Gastroesophageal sphincter (tissue), 4 donors: ENCODE measurements at regions not wholly inside any gene's neighbourhood (a gene's known extent, or its start where the extent isn't known, plus 50 kb on each side); places are given as distances from the start of the nearest gene placed in this dataset.

Experiments
- ATAC-seq: fragments of 150-250 bp; one replicate; pipeline ENCODE4 v1.9.1; 2016; ENCODE audit warnings: mild to moderate bottlenecking, moderate library complexity
- H3K27ac ChIP-seq, 4 donors: fragments of 200-600 bp; sonication (generic) in 3 of 4; 1 replicate in 3 of 4; 2 replicates in 1 of 4; pipeline ENCODE4 v1.5.1; 2016 to 2019
- H3K27me3 ChIP-seq: fragments of 200-600 bp; sonication (generic); one replicate; pipeline ENCODE4 v1.5.1; 2019
- H3K36me3 ChIP-seq, 2 donors: fragments of 200-600 bp; sonication (generic); one replicate each; pipeline ENCODE4 v1.5.1; 2019; ENCODE audit warnings: control low read depth in 1 of 2
- H3K4me1 ChIP-seq, 3 donors: fragments of 200-600 bp; sonication (generic); 1 replicate in 2 of 3; 2 replicates in 1 of 3; pipeline ENCODE4 v1.5.1; 2016 to 2019; ENCODE audit warnings: control low read depth in 2 of 3
- H3K4me3 ChIP-seq, 2 donors: fragments of 200-600 bp; sonication (generic); one replicate each; pipeline ENCODE4 v1.5.1; 2019; ENCODE audit warnings: mild to moderate bottlenecking in 1 of 2, moderate library complexity in 1 of 2
- H3K9me3 ChIP-seq, 3 donors: fragments of 200-600 bp; sonication (generic); one replicate each; pipeline ENCODE4 v1.5.1; 2017 to 2019; ENCODE audit warnings: control low read depth in 2 of 3
- EP300 ChIP-seq: sonication (generic); formaldehyde crosslinking; IDR thresholded peaks from one replicate; pipeline ENCODE4 v1.6.1; 2017; ENCODE audit warnings: antibody characterized with exemption, mild to moderate bottlenecking
- POLR2A ChIP-seq, 2 donors: fragments of 450-650 bp; IDR thresholded peaks; one replicate each; pipeline ENCODE4 v1.6.1; 2017; ENCODE audit warnings: antibody characterized with exemption in 2 of 2, mild to moderate bottlenecking in 2 of 2, moderate library complexity in 1 of 2
- POLR2AphosphoS5 ChIP-seq: sonication (generic); formaldehyde crosslinking; IDR thresholded peaks from one replicate; pipeline ENCODE4 v1.6.1; 2017; ENCODE audit warnings: antibody characterized with exemption
- WGBS, 2 donors: methylation state at CpG; one replicate each; pipeline ENCODE4 v1.1.5; 2018; ENCODE audit warnings: low coverage in 1 of 2; 5-methylcytosine and 5-hydroxymethylcytosine counted together
- TF ChIP-seq, protein P1 (sequence below), 4 experiments: fragments of 200-600 bp in 2 of 4; fragments of 450-650 bp in 2 of 4; sonication (generic) in 1 of 4; IDR thresholded peaks; one replicate each; pipeline ENCODE4 v1.5.1; 2017 to 2019; ENCODE audit warnings: antibody characterized with exemption in 4 of 4, mild to moderate bottlenecking in 2 of 4, moderate library complexity in 2 of 4

DNA sequence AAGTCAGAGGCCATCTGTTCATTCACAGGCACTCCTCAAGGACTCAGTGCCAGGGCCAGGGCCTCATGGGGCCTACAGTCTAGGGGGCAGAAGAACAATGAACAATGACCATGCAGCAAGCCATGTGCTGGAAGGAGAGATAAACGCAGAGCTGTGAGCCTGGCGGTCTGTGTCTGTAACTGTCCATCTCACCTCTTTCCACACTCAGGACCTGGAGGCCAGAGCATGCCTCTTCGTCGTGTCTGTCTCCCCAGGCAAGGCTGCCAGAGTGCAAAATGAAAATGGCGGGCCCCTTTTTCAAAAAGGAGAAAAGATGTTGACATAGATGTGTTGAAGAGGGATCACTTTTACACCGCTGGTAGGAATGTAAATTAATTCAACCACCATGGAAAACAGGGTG, 78.5 kb downstream of the MSX1 start:
- ATAC-seq, result no peak
- no peak for TF ChIP-seq POLR2AphosphoS5
- no peak for TF ChIP-seq EP300
- TF ChIP-seq, protein P1, sequence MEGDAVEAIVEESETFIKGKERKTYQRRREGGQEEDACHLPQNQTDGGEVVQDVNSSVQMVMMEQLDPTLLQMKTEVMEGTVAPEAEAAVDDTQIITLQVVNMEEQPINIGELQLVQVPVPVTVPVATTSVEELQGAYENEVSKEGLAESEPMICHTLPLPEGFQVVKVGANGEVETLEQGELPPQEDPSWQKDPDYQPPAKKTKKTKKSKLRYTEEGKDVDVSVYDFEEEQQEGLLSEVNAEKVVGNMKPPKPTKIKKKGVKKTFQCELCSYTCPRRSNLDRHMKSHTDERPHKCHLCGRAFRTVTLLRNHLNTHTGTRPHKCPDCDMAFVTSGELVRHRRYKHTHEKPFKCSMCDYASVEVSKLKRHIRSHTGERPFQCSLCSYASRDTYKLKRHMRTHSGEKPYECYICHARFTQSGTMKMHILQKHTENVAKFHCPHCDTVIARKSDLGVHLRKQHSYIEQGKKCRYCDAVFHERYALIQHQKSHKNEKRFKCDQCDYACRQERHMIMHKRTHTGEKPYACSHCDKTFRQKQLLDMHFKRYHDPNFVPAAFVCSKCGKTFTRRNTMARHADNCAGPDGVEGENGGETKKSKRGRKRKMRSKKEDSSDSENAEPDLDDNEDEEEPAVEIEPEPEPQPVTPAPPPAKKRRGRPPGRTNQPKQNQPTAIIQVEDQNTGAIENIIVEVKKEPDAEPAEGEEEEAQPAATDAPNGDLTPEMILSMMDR (IDR thresholded peaks at IDR 0.05), result no peak
- TF ChIP-seq POLR2A (IDR thresholded peaks at IDR 0.05), result no peak
- 80 to 100% methylated on average over 1 to 6 of the region's 6 CpGs for WGBS, 2 donors

DNA sequence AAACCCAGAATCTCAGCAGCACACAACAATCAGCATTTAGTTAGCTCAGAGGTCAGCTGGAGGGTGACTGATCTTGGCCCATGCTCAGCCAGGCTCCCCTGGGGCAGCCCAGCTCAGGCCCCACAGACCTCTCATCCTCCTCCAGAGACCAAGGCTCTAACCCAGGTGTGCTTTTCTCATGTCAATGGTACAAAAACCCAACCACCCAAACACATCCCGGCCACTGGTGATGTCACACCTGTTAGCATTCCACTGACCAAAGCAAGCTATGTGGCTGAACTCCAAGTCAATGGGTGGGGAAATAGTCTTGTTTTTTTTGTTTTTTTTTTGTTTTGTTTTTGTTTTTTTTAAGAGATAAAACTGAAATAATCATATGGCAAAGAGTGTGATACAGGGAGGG, 77.5 kb downstream of the CYTL1 start:
- ATAC-seq, result no peak
- no peak overlapping the region for H3K27ac ChIP-seq
- WGBS, 2 donors, result 88% methylated on average over 1 of the region's 1 CpG; no CpG with 5 or more reads in 1 of the 2 donors

More for the DNA sequence above, 78.5 kb downstream of the MSX1 start:
- no peaks in the 10 kb centered on the region for H3K36me3 ChIP-seq
- no peak overlapping the region for H3K4me3 ChIP-seq
- peaks cover 4% of the 10 kb centered on the region for H3K27me3 ChIP-seq
- no peaks in the 10 kb centered on the region for H3K4me1 ChIP-seq
- H3K9me3 ChIP-seq, result no peaks in the 10 kb centered on the region
- no peak overlapping the region for H3K27ac ChIP-seq

DNA sequence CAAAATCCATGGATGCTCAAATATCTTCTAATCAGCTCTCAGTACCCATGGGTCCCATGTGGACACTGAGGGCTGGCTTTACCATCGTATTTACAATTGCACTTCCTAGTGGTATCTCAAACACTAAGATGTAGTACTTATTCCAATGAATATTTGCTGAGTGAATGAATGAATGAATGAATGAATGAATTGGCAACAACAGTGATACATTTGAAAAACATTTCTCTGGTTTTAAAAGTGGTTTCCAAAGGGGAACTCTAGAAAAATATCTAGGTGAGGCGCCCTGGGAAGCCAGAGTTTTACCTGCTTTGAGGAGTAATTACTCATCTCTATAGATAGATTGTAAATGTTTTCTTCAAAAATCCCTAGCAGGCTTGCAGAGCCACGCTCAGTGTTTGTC, 76.6 kb downstream of the CYTL1 start:
- H3K36me3 ChIP-seq, result no peaks in the 10 kb centered on the region
- H3K9me3 ChIP-seq, result no peaks in the 10 kb centered on the region
- no peak for TF ChIP-seq POLR2A (IDR thresholded peaks at IDR 0.05)
- no peak for TF ChIP-seq POLR2AphosphoS5
- TF ChIP-seq, protein P1 (IDR thresholded peaks at IDR 0.05), result no peak
- no peak for TF ChIP-seq EP300
- no peak overlapping the region for H3K4me3 ChIP-seq
- no peak overlapping the region for H3K27ac ChIP-seq
- H3K27me3 ChIP-seq, result peaks cover 4% of the 10 kb centered on the region
- WGBS, 2 donors, result 61 to 76% methylated on average over 3 of the region's 3 CpGs
- no peaks in the 10 kb centered on the region for H3K4me1 ChIP-seq
- ATAC-seq, result no peak

More for the DNA sequence above, 77.5 kb downstream of the CYTL1 start:
- Histone ChIP-seq H3K4me3 (no peak overlapping the region), H3K4me1 (no peaks in the 10 kb centered on the region), H3K27me3 (peaks cover 4% of the 10 kb centered on the region), H3K9me3 (no peaks in the 10 kb centered on the region), H3K36me3 (no peaks in the 10 kb centered on the region)
- TF ChIP-seq POLR2A (IDR thresholded peaks at IDR 0.05), result no peak
- TF ChIP-seq EP300, result no peak
- TF ChIP-seq, protein P1 (IDR thresholded peaks at IDR 0.05), result no peak
- no peak for TF ChIP-seq POLR2AphosphoS5

DNA sequence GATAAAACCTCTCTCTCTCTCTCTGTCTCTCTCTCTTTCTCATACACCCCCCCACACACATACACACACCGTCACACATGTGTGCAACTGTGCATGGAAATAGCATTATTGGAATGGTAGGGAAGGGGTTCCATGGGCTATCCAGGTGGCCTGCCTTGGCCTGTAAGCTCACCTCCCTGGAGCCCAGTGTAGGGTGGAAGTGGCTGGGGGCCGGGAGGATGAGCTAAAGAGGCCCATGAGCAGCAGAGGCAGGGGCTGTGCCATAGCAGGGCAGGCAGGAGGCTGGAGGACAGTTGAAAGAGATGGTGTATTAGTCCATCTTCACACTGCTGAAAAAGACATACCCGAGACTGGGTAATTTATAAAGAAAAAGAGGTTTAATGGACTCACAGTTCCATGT, 74.2 kb downstream of the CYTL1 start:
- Histone ChIP-seq H3K36me3 (no peaks in the 10 kb centered on the region), H3K9me3 (no peaks in the 10 kb centered on the region), H3K27me3 (no peaks in the 10 kb centered on the region), H3K27ac (no peak overlapping the region), H3K4me3 (no peak overlapping the region), H3K4me1 (no peaks in the 10 kb centered on the region)
- WGBS, 2 donors, result 60 to 68% methylated on average over 2 to 3 of the region's 3 CpGs
- no peak for ATAC-seq
- no peak for TF ChIP-seq POLR2A (IDR thresholded peaks at IDR 0.05)
- no peak for TF ChIP-seq POLR2AphosphoS5
- TF ChIP-seq, protein P1 (IDR thresholded peaks at IDR 0.05), result no peak
- TF ChIP-seq EP300, result no peak

DNA sequence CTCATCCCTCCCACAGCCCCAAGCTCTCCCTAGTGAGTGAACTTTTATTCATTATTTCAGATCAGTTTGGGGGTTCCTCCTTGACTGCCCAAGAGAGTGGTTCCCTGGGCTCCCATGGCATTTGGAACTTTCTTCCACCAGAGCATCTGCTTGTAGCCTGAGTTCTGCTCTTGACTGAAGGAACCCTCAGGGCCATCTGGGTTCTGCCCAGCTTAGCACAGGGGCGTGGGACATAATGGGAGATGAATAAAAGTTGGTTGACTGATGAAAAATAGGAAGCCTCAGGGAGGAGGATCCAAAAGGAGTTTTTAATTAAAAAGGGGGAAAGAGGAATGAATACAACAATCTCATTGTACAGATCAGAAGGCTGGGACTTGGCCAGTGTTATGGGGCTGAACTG, 73.4 kb downstream of the CYTL1 start:
- Histone ChIP-seq H3K27ac (no peak overlapping the region), H3K9me3 (no peaks in the 10 kb centered on the region), H3K4me1 (no peaks in the 10 kb centered on the region), H3K4me3 (no peak overlapping the region), H3K36me3 (no peaks in the 10 kb centered on the region), H3K27me3 (no peaks in the 10 kb centered on the region)
- no CpG with 5 or more reads among the region's 1 CpG for WGBS, 2 donors
- no peak for TF ChIP-seq POLR2A (IDR thresholded peaks at IDR 0.05)
- no peak for ATAC-seq
